Psoas muscle (tissue), 7 donors: ENCODE measurements at regions not wholly inside any gene's neighbourhood (a gene's known extent, or its start where the extent isn't known, plus 50 kb on each side); places are given as distances from the start of the nearest gene placed in this dataset.

ENCODE experiments used
- ATAC-seq, 4 donors: fragments of 200-7000 bp; cut with Tn5 transposase; one replicate each; pipeline ENCODE4 v1.9.1; 2020; ENCODE audit warnings: moderate library complexity in 3 of 4, mild to moderate bottlenecking in 2 of 4
- DNase-seq, 2 donors: peaks; one replicate each; pipeline ENCODE4 v3.0.0-alpha.2; 2020
- H3K27ac ChIP-seq: fragments of 200-600 bp; one replicate; pipeline ENCODE4 v1.8.0; 2022
- H3K27me3 ChIP-seq, 3 donors: fragments of 200-600 bp in 1 of 3; one replicate each; pipeline versions ENCODE4 v1.6.1 to v1.8.0; 2013 to 2022; ENCODE audit warnings: low read length in 2 of 3, mild to moderate bottlenecking in 2 of 3, moderate library complexity in 1 of 3; ENCODE audit not compliant: insufficient read depth in 3 of 3
- H3K36me3 ChIP-seq, 2 donors: fragments of 200-600 bp in 1 of 2; one replicate each; pipeline versions ENCODE4 v1.6.1 to v1.8.0; 2013 to 2022; ENCODE audit warnings: low read depth in 1 of 2, mild to moderate bottlenecking in 1 of 2, moderate library complexity in 1 of 2; ENCODE audit not compliant: insufficient read depth in 1 of 2
- H3K4me1 ChIP-seq: fragments of 200-600 bp; one replicate; pipeline ENCODE4 v1.8.0; 2022
- H3K4me3 ChIP-seq: fragments of 200-600 bp; one replicate; pipeline ENCODE4 v1.8.0; 2022; ENCODE audit warnings: mild to moderate bottlenecking
- H3K9me3 ChIP-seq: fragments of 200-600 bp; one replicate; pipeline ENCODE4 v1.8.0; 2022
- CTCF ChIP-seq: fragments of 200-600 bp; IDR thresholded peaks from one replicate; pipeline ENCODE4 v1.8.0; 2022; ENCODE audit warnings: antibody characterized with exemption
- WGBS, 3 donors: extraction: QIAGEN DNeasy Blood & Tissue Kit; methylation state at CpG; one replicate each; pipeline versions ENCODE4 v1.1.6 to v1.1.7; 2013; 5-methylcytosine and 5-hydroxymethylcytosine counted together
- intact Hi-C, 2 donors: fragments of 100-400 bp; cut with DNase I; formaldehyde crosslinking; loops; one replicate each; pipeline versions ENCODE4 v1.11.0 to v1.14.2; 2022
- donor health status: healthy with polysubstance abuse.
- donor health status: DM: no; HTN: no; CAD: no; lungs with moderate emphysema.
- donor health status: Bipolar disorder and iron deficiency.
- donor health status: healthy.
- donor health status: DM: yes; HTN: yes; CAD: no.
- donor health status: DM: no; HTN: no; CAD: no.
- donor health status: DM: yes; HTN: yes; CAD: no.

- no peak for TF ChIP-seq CTCF
- no peak overlapping the region for H3K27ac ChIP-seq
- no peaks in the 10 kb centered on the region for H3K27me3 ChIP-seq
- H3K4me1 ChIP-seq: no peaks in the 10 kb centered on the region
- 53 to 70% (median 65%) methylated on average over 1 of the region's 1 CpG for WGBS, 3 donors
- DNase-seq (no peak), ATAC-seq (no peak)
- intact Hi-C loops: no loop called here
- H3K4me3 ChIP-seq: no peak overlapping the region
- H3K9me3 ChIP-seq: no peaks in the 10 kb centered on the region
- H3K36me3 ChIP-seq: no peaks in the 10 kb centered on the region
Observed at GRCh38 chr1:80894921-80895320, 905.8 kb upstream of the ADGRL2 start.

DNA sequence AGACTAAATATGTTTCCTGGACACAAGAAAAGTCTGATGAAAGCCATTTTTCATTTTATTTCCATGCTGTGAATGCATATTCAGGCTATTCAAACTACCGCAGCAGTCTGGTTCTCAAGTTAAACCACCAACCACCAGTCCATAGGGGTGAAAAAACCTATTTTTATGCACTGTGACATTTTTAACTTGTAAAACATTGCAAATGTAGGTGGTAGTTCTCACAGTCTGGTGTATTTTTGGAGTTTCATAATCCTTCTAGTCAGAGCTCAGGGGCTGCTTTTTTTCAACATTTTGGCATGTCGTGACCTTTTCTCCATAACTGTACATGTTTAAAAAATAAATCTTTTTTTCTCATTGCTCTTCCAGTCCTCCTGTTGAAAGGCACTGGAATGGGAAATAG lies 907.6 kb upstream of the ADGRL2 start:
- H3K36me3 ChIP-seq: no peaks in the 10 kb centered on the region
- H3K27ac ChIP-seq: no peak overlapping the region
- no peaks in the 10 kb centered on the region for H3K4me1 ChIP-seq
- no peaks in the 10 kb centered on the region for H3K9me3 ChIP-seq
- 44 to 59% (median 49%) methylated on average over 2 of the region's 2 CpGs for WGBS, 3 donors
- DNase-seq: no peak
- ATAC-seq: no peak
- intact Hi-C loops: no loop called here
- no peaks in the 10 kb centered on the region for H3K27me3 ChIP-seq
- H3K4me3 ChIP-seq: no peak overlapping the region
- TF ChIP-seq CTCF: no peak

DNA sequence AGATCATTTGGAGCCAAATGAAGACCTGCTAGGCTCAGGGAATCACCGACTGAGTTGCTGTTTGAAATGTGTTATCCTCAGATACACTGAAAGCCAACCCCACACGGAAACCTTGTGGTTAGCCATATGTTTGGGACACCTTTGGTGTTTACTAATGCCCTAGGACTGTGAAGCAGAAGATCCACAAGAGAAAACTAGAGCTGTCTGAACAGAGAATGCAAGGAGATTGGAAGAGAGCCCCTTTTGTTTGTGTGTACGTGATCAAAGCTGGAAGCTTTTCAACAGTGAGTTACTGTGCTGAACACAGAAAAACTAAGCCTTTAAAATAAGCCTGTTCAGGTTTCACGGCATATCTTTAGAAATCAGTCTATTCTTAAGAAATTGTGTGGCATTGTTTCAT lies 908.2 kb upstream of the ADGRL2 start:
- no peak for TF ChIP-seq CTCF
- no peaks in the 10 kb centered on the region for H3K27me3 ChIP-seq
- ATAC-seq (no peak), DNase-seq (no peak)
- no peaks in the 10 kb centered on the region for H3K9me3 ChIP-seq
- intact Hi-C loops: no loop called here
- 14 to 21% (median 18%) methylated on average over 4 of the region's 4 CpGs for WGBS, 3 donors
- H3K4me1 ChIP-seq: no peaks in the 10 kb centered on the region
- no peak overlapping the region for H3K4me3 ChIP-seq
- H3K27ac ChIP-seq: no peak overlapping the region
- no peaks in the 10 kb centered on the region for H3K36me3 ChIP-seq

GRCh38 chr1:80891871-80892270 lies 908.9 kb upstream of the ADGRL2 start:
- 68 to 72% (median 70%) methylated on average over 2 of the region's 2 CpGs for WGBS, 3 donors
- H3K27me3 ChIP-seq: no peaks in the 10 kb centered on the region
- H3K9me3 ChIP-seq: no peaks in the 10 kb centered on the region
- intact Hi-C loops: no loop called here
- DNase-seq (no peak), ATAC-seq (no peak)
- H3K36me3 ChIP-seq: no peaks in the 10 kb centered on the region
- H3K4me3 ChIP-seq: no peak overlapping the region
- no peaks in the 10 kb centered on the region for H3K4me1 ChIP-seq
- no peak for TF ChIP-seq CTCF
- H3K27ac ChIP-seq: no peak overlapping the region

DNA sequence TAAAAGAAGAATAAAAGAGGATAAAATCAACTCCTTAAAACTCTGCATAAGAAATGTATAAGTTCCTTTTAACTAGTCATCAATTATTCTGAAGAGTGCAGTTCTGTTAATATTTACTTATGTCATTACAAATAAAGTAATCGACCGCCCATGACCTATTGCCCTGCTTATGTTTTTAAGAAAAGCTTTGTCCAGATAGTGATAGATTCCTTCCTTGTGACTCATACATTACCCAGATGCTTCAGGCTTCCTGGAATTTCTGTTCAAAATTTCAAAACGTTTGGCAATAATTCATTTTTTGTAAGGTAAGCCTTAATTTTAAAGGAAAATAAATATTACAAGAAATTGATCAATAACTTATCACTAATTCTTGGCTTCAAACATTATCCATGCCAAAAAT lies 918.2 kb upstream of the ADGRL2 start:
- Histone ChIP-seq H3K4me1 (no peaks in the 10 kb centered on the region), H3K9me3 (no peaks in the 10 kb centered on the region), H3K27ac (no peak overlapping the region), H3K4me3 (no peak overlapping the region), H3K27me3 (no peaks in the 10 kb centered on the region), H3K36me3 (no peaks in the 10 kb centered on the region)
- no peak for ATAC-seq
- no peak for TF ChIP-seq CTCF
- intact Hi-C loops: no loop called here
- DNase-seq: no peak
- 41 to 46% (median 45%) methylated on average over 3 of the region's 3 CpGs for WGBS, 3 donors
